NCI-H226 (cell line): ENCODE measurements at regions not wholly inside any gene's neighbourhood (a gene's known extent, or its start where the extent isn't known, plus 50 kb on each side); places are given as distances from the start of the nearest gene placed in this dataset.
"Not testable (repeated sequence)": the region's sequence is repeated elsewhere in the genome, so short reads cannot be mapped to it uniquely, and the experiment has no call there.

ENCODE experiments used
- DNase-seq: peaks from one replicate; pipeline ENCODE4 v3.0.0-alpha.2; 2015

GRCh38 chr2:226184940-226185615 lies 614.5 kb downstream of the IRS1 start:
- DNase-seq, result no peak

GRCh38 chr2:226184540-226184939 lies 615.1 kb downstream of the IRS1 start:
- no peak for DNase-seq

- no peak for DNase-seq
Measured at GRCh38 chr2:226183550-226183949, 616.1 kb downstream of the IRS1 start.

GRCh38 chr2:226183033-226183432 lies 616.6 kb downstream of the IRS1 start:
- DNase-seq, result no peak

- no peak for DNase-seq
Measured at GRCh38 chr2:226181909-226182308, 617.7 kb downstream of the IRS1 start.

- DNase-seq, result no peak
Measured at GRCh38 chr2:226180281-226180884, 619.2 kb downstream of the IRS1 start.

GRCh38 chr2:226179010-226179409 lies 620.6 kb downstream of the IRS1 start:
- no peak for DNase-seq

GRCh38 chr2:226176283-226176984 lies 623.2 kb downstream of the IRS1 start:
- DNase-seq, result no peak

GRCh38 chr2:226174390-226174789 lies 625.2 kb downstream of the IRS1 start:
- no peak for DNase-seq

- no peak for DNase-seq
Measured at GRCh38 chr2:226172939-226173338, 626.7 kb downstream of the IRS1 start.

GRCh38 chr2:226172309-226172708 lies 627.3 kb downstream of the IRS1 start:
- no peak for DNase-seq

GRCh38 chr2:226169751-226170581 lies 629.7 kb downstream of the IRS1 start:
- no peak for DNase-seq

GRCh38 chr2:226168496-226169160 lies 631.0 kb downstream of the IRS1 start:
- no peak for DNase-seq

GRCh38 chr2:226164512-226164911 lies 635.1 kb downstream of the IRS1 start:
- no peak for DNase-seq

- not testable (repeated sequence) for DNase-seq
Measured at GRCh38 chr2:226160617-226161016, 639.0 kb downstream of the IRS1 start.

GRCh38 chr2:226159875-226160479 lies 639.6 kb downstream of the IRS1 start:
- DNase-seq, result no peak

- DNase-seq, result no peak
Measured at GRCh38 chr2:226158940-226159339, 640.7 kb downstream of the IRS1 start.

- no peak for DNase-seq
Measured at GRCh38 chr2:226158229-226158628, 641.4 kb downstream of the IRS1 start.

GRCh38 chr2:226155093-226155875 lies 644.3 kb downstream of the IRS1 start:
- DNase-seq, result no peak

- no peak for DNase-seq
Measured at GRCh38 chr2:226154610-226155009, 645.0 kb downstream of the IRS1 start.

GRCh38 chr2:226153553-226153952 lies 646.1 kb downstream of the IRS1 start:
- no peak for DNase-seq
